GM12864 (cell line): ENCODE measurements at regions not wholly inside any gene's neighbourhood (a gene's known extent, or its start where the extent isn't known, plus 50 kb on each side); places are given as distances from the start of the nearest gene placed in this dataset.

ENCODE experiments used
- DNase-seq: peaks from one replicate; pipeline ENCODE4 v3.0.0-alpha.2; 2011; ENCODE audit warnings: low read depth
- H3K4me3 ChIP-seq: 2 replicates; pipeline ENCODE4 v1.5.1; 2011; ENCODE audit warnings: mild to moderate bottlenecking, low read depth, low read length, control low read depth
- TF ChIP-seq, protein P1 (sequence below): IDR thresholded peaks from 2 replicates; pipeline ENCODE4 v1.5.1; 2011; ENCODE audit warnings: low read depth, mild to moderate bottlenecking, moderate library complexity, low read length, control low read depth, inconsistent platforms; ENCODE audit errors: missing control alignments

GRCh38 chr22:34696557-34696956 is 369.4 kb upstream of the ISX start:
- TF ChIP-seq, protein P1, sequence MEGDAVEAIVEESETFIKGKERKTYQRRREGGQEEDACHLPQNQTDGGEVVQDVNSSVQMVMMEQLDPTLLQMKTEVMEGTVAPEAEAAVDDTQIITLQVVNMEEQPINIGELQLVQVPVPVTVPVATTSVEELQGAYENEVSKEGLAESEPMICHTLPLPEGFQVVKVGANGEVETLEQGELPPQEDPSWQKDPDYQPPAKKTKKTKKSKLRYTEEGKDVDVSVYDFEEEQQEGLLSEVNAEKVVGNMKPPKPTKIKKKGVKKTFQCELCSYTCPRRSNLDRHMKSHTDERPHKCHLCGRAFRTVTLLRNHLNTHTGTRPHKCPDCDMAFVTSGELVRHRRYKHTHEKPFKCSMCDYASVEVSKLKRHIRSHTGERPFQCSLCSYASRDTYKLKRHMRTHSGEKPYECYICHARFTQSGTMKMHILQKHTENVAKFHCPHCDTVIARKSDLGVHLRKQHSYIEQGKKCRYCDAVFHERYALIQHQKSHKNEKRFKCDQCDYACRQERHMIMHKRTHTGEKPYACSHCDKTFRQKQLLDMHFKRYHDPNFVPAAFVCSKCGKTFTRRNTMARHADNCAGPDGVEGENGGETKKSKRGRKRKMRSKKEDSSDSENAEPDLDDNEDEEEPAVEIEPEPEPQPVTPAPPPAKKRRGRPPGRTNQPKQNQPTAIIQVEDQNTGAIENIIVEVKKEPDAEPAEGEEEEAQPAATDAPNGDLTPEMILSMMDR, result no peak
- H3K4me3 ChIP-seq, result no peak overlapping the region
- DNase-seq, result no peak

GRCh38 chr22:34702279-34702678 is 363.7 kb upstream of the ISX start:
- no peak for DNase-seq
- no peak overlapping the region for H3K4me3 ChIP-seq

DNA sequence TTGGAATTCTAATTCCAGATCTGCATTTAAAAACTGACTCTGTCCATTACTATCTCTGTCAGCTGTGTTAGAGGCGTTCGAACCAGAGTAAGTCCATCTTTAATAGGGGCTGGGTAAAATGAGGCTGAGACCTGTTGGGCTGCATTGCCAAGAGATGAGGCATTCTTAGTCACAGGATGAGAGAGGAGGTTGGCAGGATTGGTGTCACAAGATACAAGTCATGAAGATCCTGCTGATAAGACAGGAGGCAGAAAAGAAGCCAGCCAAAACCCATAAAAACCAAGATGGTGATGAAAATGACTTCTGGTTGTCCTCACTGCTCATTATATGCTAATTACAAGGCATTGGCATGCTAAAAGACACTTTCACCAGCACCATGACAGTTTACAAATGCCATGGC is 356.3 kb upstream of the ISX start:
- H3K4me3 ChIP-seq, result no peak overlapping the region
- DNase-seq, result no peak
- TF ChIP-seq, protein P1, result no peak

More at GRCh38 chr22:34702279-34702678, 363.7 kb upstream of the ISX start:
- TF ChIP-seq, protein P1, result no peak

DNA sequence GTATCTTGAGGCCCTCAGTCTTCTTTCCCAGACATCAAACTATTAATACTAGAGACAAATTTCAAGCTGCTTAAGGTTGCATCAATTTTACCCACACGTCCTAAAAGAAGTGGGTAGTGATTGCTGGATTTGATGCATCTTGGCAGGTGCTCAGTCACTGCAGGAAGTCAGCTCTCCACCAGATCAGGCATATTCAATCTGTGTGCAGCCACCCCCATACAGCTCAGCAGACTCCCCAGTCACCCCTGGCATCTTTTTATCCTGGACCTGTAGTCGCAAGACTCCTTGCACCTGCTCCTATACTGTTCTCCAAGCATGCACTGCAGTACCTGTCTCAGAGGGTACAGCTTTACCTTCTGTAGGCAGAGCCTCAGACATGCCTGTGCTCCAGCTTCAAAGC is 343.1 kb upstream of the ISX start:
- no peak overlapping the region for H3K4me3 ChIP-seq
- DNase-seq, result no peak
- TF ChIP-seq, protein P1, result no peak

- no peak overlapping the region for H3K4me3 ChIP-seq
- TF ChIP-seq, protein P1, result no peak
- no peak for DNase-seq
Observed at GRCh38 chr22:34736081-34736480, 329.9 kb upstream of the ISX start.

DNA sequence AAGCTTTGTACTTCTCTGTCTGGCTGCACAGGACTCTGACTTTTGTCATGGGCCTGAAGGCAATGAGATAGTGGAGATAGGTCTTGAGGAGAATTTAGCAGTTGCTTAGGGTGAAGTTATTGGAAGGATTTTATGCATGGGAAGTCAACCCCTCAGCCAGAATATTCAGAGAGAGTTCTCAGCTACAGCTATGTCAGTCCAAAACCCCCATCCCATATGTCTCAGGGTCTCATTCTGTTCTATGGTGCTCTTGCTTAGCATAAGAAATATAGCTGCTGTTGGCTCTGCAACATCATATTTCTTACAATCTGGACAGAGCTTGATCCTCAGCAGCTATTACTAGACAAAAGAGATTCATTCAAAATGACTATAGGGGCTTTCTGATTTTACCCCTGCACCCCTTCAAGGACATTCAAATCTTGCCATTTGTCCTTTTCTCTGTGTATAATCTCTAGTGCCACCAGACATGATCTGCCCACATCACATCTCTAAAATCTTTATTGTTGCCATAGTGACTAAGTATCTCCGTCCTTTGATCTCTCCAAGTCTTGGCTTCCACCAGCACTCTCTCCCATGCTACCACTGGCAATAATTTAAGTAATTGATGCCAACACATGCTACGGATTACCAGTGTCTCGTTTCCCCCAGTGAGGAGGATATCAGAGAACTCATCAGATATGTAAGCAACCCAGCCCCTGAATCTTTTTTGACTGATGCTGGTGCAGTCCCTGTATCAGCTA is 327.1 kb upstream of the ISX start:
- no peak overlapping the region for H3K4me3 ChIP-seq
- DNase-seq, result no peak
- TF ChIP-seq, protein P1, result no peak
